HG02973 (cell line): ENCODE measurements at regions not wholly inside any gene's neighbourhood (a gene's known extent, or its start where the extent isn't known, plus 50 kb on each side); places are given as distances from the start of the nearest gene placed in this dataset.
"Not testable (repeated sequence)": the region's sequence is repeated elsewhere in the genome, so short reads cannot be mapped to it uniquely, and the experiment has no call there.

ENCODE experiments used
- ATAC-seq: cut with Tn5 transposase; IDR thresholded peaks from one replicate; pipeline ENCODE4 v1.9.1; 2021; ENCODE audit warnings: moderate library complexity; ENCODE audit not compliant: unreplicated experiment

- ATAC-seq, result no peak
Observed at GRCh38 chr3:165954171-165954570, 116.9 kb upstream of the BCHE start.

GRCh38 chr3:165946360-165946759 lies 109.1 kb upstream of the BCHE start:
- no peak for ATAC-seq

- ATAC-seq, result no peak
Observed at GRCh38 chr3:165938986-165939540, 101.8 kb upstream of the BCHE start.

- not testable (repeated sequence) for ATAC-seq
Observed at GRCh38 chr3:165936081-165936480, 98.9 kb upstream of the BCHE start.

- not testable (repeated sequence) for ATAC-seq
Observed at GRCh38 chr3:165924301-165924791, 87.1 kb upstream of the BCHE start.

- no peak for ATAC-seq
Observed at GRCh38 chr3:165920984-165921383, 83.8 kb upstream of the BCHE start.

GRCh38 chr3:165919284-165919683 lies 82.1 kb upstream of the BCHE start:
- ATAC-seq, result no peak

GRCh38 chr3:165918657-165918979 lies 81.4 kb upstream of the BCHE start:
- no peak for ATAC-seq

- ATAC-seq, result not testable (repeated sequence)
Observed at GRCh38 chr3:165917938-165918656, 80.9 kb upstream of the BCHE start.

GRCh38 chr3:165915104-165915503 lies 77.9 kb upstream of the BCHE start:
- ATAC-seq, result not testable (repeated sequence)

GRCh38 chr3:165903885-165904630 lies 66.8 kb upstream of the BCHE start:
- no peak for ATAC-seq

- ATAC-seq, result no peak
Observed at GRCh38 chr3:165899066-165899465, 61.8 kb upstream of the BCHE start.

GRCh38 chr3:165897137-165897536 lies 59.9 kb upstream of the BCHE start:
- no peak for ATAC-seq

GRCh38 chr3:165895919-165896318 lies 58.7 kb upstream of the BCHE start:
- no peak for ATAC-seq

- no peak for ATAC-seq
Observed at GRCh38 chr3:165892565-165892964, 55.3 kb upstream of the BCHE start.
